HepG2 (cell line): ENCODE measurements at regions not wholly inside any gene's neighbourhood (a gene's known extent, or its start where the extent isn't known, plus 50 kb on each side); places are given as distances from the start of the nearest gene placed in this dataset.

Experiments used
- ATAC-seq: fragments of 200-7000 bp; cut with Tn5 transposase; 3 replicates; pipeline ENCODE4 v1.9.1; 2020; ENCODE audit warnings: mild to moderate bottlenecking, moderate library complexity
- BruUV-seq: library from RNA; stranded (reverse); fragments of 400-500 nt; replicated peaks from 2 replicates; lab custom pipeline; 2021; lab: Mats Ljungman, UMichigan
- CTCF ChIA-PET: fragments of 300-600 bp; formaldehyde crosslinking; extraction: SDS; loops from one replicate; lab custom pipeline; 2021; ENCODE audit warnings: low total read pairs, inconsistent platforms, low intra/inter-chr PET ratio; lab: Yijun Ruan, JAX
- POLR2A ChIA-PET: fragments of 350-600 bp; sonication (Branson Sonifier 250); formaldehyde crosslinking; loops from one replicate; lab custom pipeline; 2020; ENCODE audit warnings: antibody characterized with exemption, inconsistent platforms; lab: Yijun Ruan, JAX
- DNase-seq: peaks from one replicate; pipeline ENCODE4 v3.0.0-alpha.2; 2015; ENCODE audit warnings: low spot score
- FAIRE-seq: peaks from 3 replicates; lab custom pipeline; 2011; peaks lifted over from hg19 to GRCh38; lab: Jason Lieb, UNC
- H2AFZ ChIP-seq: one replicate; pipeline ENCODE4 v1.6.1; 2011; ENCODE audit warnings: low read length, inconsistent platforms
- H3K27ac ChIP-seq: fragments of 300-600 bp; 3 replicates; pipeline ENCODE4 v1.8.0; 2011; ENCODE audit warnings: mixed run types, mild to moderate bottlenecking, mixed read lengths, low read length, inconsistent platforms; ENCODE audit not compliant: insufficient read depth; ENCODE audit errors: extremely low read length
- H3K27me3 ChIP-seq, 2 experiments: fragments of 200-600 bp in 1 of 2; 2 replicates in 1 of 2; 3 replicates in 1 of 2; pipeline versions ENCODE4 v1.6.0 to v1.8.0; 2011; ENCODE audit warnings: low read length in 2 of 2, mild to moderate bottlenecking in 2 of 2, moderate library complexity in 2 of 2, inconsistent platforms in 1 of 2; ENCODE audit not compliant: insufficient read depth in 2 of 2, control insufficient read depth in 1 of 2
- H3K36me3 ChIP-seq, 2 experiments: fragments of 200-600 bp in 1 of 2; replicated peaks in 1 of 2; 2 replicates in 1 of 2; 3 replicates in 1 of 2; pipeline versions ENCODE4 v1.5.1 to v1.8.0; 2011; ENCODE audit warnings: low read length in 2 of 2, inconsistent platforms in 1 of 2; ENCODE audit not compliant: insufficient read depth in 2 of 2, control insufficient read depth in 1 of 2
- H3K4me1 ChIP-seq: 2 replicates; pipeline ENCODE4 v1.5.1; 2012; ENCODE audit warnings: low read length, inconsistent platforms; ENCODE audit not compliant: insufficient read depth
- H3K4me2 ChIP-seq: 2 replicates; pipeline ENCODE4 v1.6.0; 2011; ENCODE audit warnings: low read depth, low read length, inconsistent platforms
- H3K4me3 ChIP-seq, 3 experiments: fragments of 200-600 bp in 1 of 3; sonication (generic), shearing (Covaris generic) in 1 of 3; replicated peaks in 1 of 3; 2 replicates each; pipeline ENCODE4 v1.5.1; 2011 to 2016; ENCODE audit warnings: low read length in 3 of 3, inconsistent platforms in 2 of 3, low read depth in 2 of 3, mild to moderate bottlenecking in 2 of 3, control low read depth in 1 of 3, mixed read lengths in 1 of 3; ENCODE audit not compliant: insufficient read depth in 1 of 3
- H3K79me2 ChIP-seq: one replicate; pipeline ENCODE4 v1.6.1; 2011; ENCODE audit warnings: low read length, inconsistent platforms; ENCODE audit not compliant: insufficient read depth
- H3K9ac ChIP-seq: 2 replicates; pipeline ENCODE4 v1.6.0; 2011; ENCODE audit warnings: mild to moderate bottlenecking, low read depth, low read length, inconsistent platforms; ENCODE audit not compliant: insufficient read depth
- H3K9me3 ChIP-seq: 2 replicates; pipeline ENCODE4 v1.5.1; 2012; ENCODE audit warnings: mild to moderate bottlenecking, low read length
- H4K20me1 ChIP-seq: 2 replicates; pipeline ENCODE4 v1.6.0; 2011; ENCODE audit warnings: inconsistent platforms, mild to moderate bottlenecking, low read length, moderate library complexity; ENCODE audit not compliant: insufficient read depth
- BHLHE40 ChIP-seq: IDR thresholded peaks from 2 replicates; pipeline ENCODE4 v1.6.1; 2011; ENCODE audit warnings: low read length, improper control_type of control experiment
- DNMT1 ChIP-seq: sonication (generic); formaldehyde crosslinking; IDR thresholded peaks from 2 replicates; pipeline ENCODE4 v1.5.1; 2020; ENCODE audit warnings: mild to moderate bottlenecking, missing genetic modification reagents
- FOXK2 ChIP-seq: fragments of 450-650 bp; IDR thresholded peaks from 2 replicates; pipeline ENCODE4 v1.6.1; 2016
- FOXP1 ChIP-seq, 2 experiments: fragments of 450-650 bp in 1 of 2; IDR thresholded peaks; 2 replicates each; pipeline ENCODE4 v1.6.1; 2017 to 2018; ENCODE audit warnings: antibody characterized with exemption in 1 of 2
- HNRNPL ChIP-seq: fragments of 200-400 bp; formaldehyde crosslinking; IDR thresholded peaks from 2 replicates; pipeline ENCODE4 v1.6.1; 2017; ENCODE audit warnings: mild to moderate bottlenecking, low read depth, low read length
- LCORL ChIP-seq, 2 experiments: fragments of 450-650 bp in 1 of 2; sonication (generic) in 1 of 2; formaldehyde crosslinking in 1 of 2; IDR thresholded peaks; 2 replicates each; pipeline versions ENCODE4 v1.5.0 to v1.6.1; 2017 to 2020; ENCODE audit warnings: antibody characterized with exemption in 1 of 2, missing genetic modification reagents in 1 of 2
- NBN ChIP-seq: fragments of 450-650 bp; conservative IDR thresholded peaks from 2 replicates; pipeline ENCODE4 v1.6.1; 2017
- PAX8 ChIP-seq: sonication (generic); formaldehyde crosslinking; IDR thresholded peaks from 2 replicates; pipeline ENCODE4 v1.8.0; 2022; ENCODE audit warnings: mild to moderate bottlenecking, missing genetic modification reagents, borderline replicate concordance
- PLRG1 ChIP-seq: fragments of 450-650 bp; conservative IDR thresholded peaks from 2 replicates; pipeline ENCODE4 v1.6.1; 2016
- RBAK ChIP-seq: sonication (generic); formaldehyde crosslinking; IDR thresholded peaks from 2 replicates; pipeline ENCODE4 v1.5.1; 2020; ENCODE audit warnings: mild to moderate bottlenecking, missing genetic modification reagents
- SOX6 ChIP-seq, 2 experiments: fragments of 450-650 bp in 1 of 2; sonication (generic) in 1 of 2; formaldehyde crosslinking in 1 of 2; IDR thresholded peaks; 2 replicates each; pipeline versions ENCODE4 v1.4.0 to v1.6.1; 2017 to 2020; ENCODE audit warnings: antibody characterized with exemption in 1 of 2, mild to moderate bottlenecking in 1 of 2, missing genetic modification reagents in 1 of 2
- ZNF501 ChIP-seq: sonication (generic); formaldehyde crosslinking; IDR thresholded peaks from 2 replicates; pipeline ENCODE4 v1.5.1; 2020; ENCODE audit warnings: mild to moderate bottlenecking, moderate library complexity, missing genetic modification reagents
- ZNF746 ChIP-seq: sonication (generic); formaldehyde crosslinking; IDR thresholded peaks from 2 replicates; pipeline ENCODE4 v1.8.0; 2022; ENCODE audit warnings: mild to moderate bottlenecking, missing genetic modification reagents
- ZNF83 ChIP-seq: sonication (generic); formaldehyde crosslinking; IDR thresholded peaks from 2 replicates; pipeline ENCODE4 v1.4.0; 2020; ENCODE audit warnings: missing genetic modification reagents, mild to moderate bottlenecking, borderline replicate concordance
- WGBS: methylation state at CpG from one replicate; pipeline ENCODE4 v1.1.6; 2017; ENCODE audit warnings: low lambda C conversion rate; 5-methylcytosine and 5-hydroxymethylcytosine counted together
- in situ Hi-C: cut with HindIII; loops from 2 replicates; pipeline ENCODE4 v1.10.0; 2017; ENCODE audit warnings: low pct_unique_long_range_greater_than_20kb; ENCODE audit not compliant: extremely low pct_ligation_motif_present
- intact Hi-C: fragments of 100-400 bp; cut with micrococcal nuclease; formaldehyde crosslinking; loops from one replicate; pipeline ENCODE4 v1.10.0; 2022; ENCODE audit not compliant: unreplicated experiment
- TF ChIP-seq, protein P1 (sequence below): sonication (generic); formaldehyde crosslinking; IDR thresholded peaks from 2 replicates; pipeline ENCODE4 v1.4.0; 2020; ENCODE audit warnings: missing genetic modification reagents
- TF ChIP-seq, protein P2 (sequence below): sonication (generic); formaldehyde crosslinking; IDR thresholded peaks from 2 replicates; pipeline ENCODE4 v1.5.0; 2020; ENCODE audit warnings: mild to moderate bottlenecking, missing genetic modification reagents

GRCh38 chr9:89820337-89820736 lies 215.5 kb downstream of the GADD45G start:
- intact Hi-C loops (no loop called here), in situ Hi-C loops (no loop called here)
- POLR2A ChIA-PET, result no interaction called here
- 32% methylated on average over 2 of the region's 2 CpGs for WGBS
- FAIRE-seq (no peak), DNase-seq (no peak), ATAC-seq (no peak)
- Histone ChIP-seq H4K20me1 (no peaks in the 10 kb centered on the region), H3K79me2 (no peaks in the 10 kb centered on the region), H3K27me3 (peaks cover 0 to 1% of the 10 kb centered on the region in 2 experiments; a peak in 2 of 5 replicates), H3K9ac (no peak overlapping the region), H2AFZ (no peak overlapping the region), H3K9me3 (no peaks in the 10 kb centered on the region), H3K27ac (no peak overlapping the region), H3K4me3 (no peak overlapping the region), H3K4me1 (no peaks in the 10 kb centered on the region), H3K36me3 (no peaks in the 10 kb centered on the region), H3K4me2 (no peak overlapping the region)
- no TSS peak for BruUV-seq
- TF ChIP-seq ZNF83 (CRISPR knock-in tag), result no peak
- 0 out of 2 replicates have a peak, but pooled peaks have one; percentile 50 for TF ChIP-seq NBN
- TF ChIP-seq PLRG1, result 0 out of 2 replicates have a peak, but pooled peaks have one; percentile 64
- no peak for TF ChIP-seq DNMT1 (CRISPR knock-in tag)
- 0 out of 2 replicates have a peak, but pooled peaks have one; percentile 22 for TF ChIP-seq FOXK2
- TF ChIP-seq FOXP1 (IDR thresholded peaks at IDR 0.05), result 0 out of 2 replicates have a peak, but pooled peaks have one; percentile 8
- TF ChIP-seq FOXP1 (CRISPR knock-in tag; IDR thresholded peaks at IDR 0.05), result no peak
- TF ChIP-seq LCORL (IDR thresholded peaks at IDR 0.05), result peak; percentile 33; the same call in 1 of the 2 replicates
- no peak for TF ChIP-seq LCORL (CRISPR knock-in tag; IDR thresholded peaks at IDR 0.05)
- TF ChIP-seq SOX6 (IDR thresholded peaks at IDR 0.05), result 0 out of 2 replicates have a peak, but pooled peaks have one; percentile 65
- TF ChIP-seq SOX6 (CRISPR knock-in tag; IDR thresholded peaks at IDR 0.05), result no peak
- CTCF ChIA-PET, result no interaction called here

DNA sequence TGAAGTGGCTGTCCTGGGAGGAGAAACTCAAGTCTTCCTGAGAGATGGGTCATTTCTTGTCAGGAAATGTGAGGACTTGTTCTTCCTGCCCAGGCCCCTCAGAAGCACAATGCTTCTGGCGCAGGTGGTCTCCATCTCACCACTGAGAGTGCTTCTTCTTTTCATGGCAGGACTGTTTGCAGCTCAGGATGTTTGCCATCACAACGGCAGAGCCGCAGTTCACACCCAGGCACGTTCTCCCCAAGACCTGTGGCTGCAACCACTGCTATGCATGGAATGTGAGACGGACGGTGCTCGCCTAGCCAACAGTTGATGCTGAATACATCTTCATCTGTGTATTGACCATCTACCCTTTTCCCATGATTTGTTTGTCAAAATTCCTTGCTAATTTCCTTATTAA lies 216.3 kb downstream of the GADD45G start:
- ATAC-seq (no peak), FAIRE-seq (no peak)
- POLR2A ChIA-PET, result no interaction called here
- H3K4me3 ChIP-seq, result no peak overlapping the region
- no TSS peak for BruUV-seq
- no peak overlapping the region for H3K4me2 ChIP-seq
- H3K9ac ChIP-seq, result no peak overlapping the region
- 8% methylated on average over 7 of the region's 7 CpGs for WGBS
- no peak for TF ChIP-seq RBAK (CRISPR knock-in tag)
- no peak for TF ChIP-seq ZNF501
- 0 out of 2 replicates have a peak, but pooled peaks have one; percentile 9 for TF ChIP-seq BHLHE40
- TF ChIP-seq HNRNPL, result no peak
- TF ChIP-seq, protein P1, sequence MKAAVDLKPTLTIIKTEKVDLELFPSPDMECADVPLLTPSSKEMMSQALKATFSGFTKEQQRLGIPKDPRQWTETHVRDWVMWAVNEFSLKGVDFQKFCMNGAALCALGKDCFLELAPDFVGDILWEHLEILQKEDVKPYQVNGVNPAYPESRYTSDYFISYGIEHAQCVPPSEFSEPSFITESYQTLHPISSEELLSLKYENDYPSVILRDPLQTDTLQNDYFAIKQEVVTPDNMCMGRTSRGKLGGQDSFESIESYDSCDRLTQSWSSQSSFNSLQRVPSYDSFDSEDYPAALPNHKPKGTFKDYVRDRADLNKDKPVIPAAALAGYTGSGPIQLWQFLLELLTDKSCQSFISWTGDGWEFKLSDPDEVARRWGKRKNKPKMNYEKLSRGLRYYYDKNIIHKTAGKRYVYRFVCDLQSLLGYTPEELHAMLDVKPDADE (CRISPR knock-in tag), result no peak
- no peak for TF ChIP-seq ZNF746
- no peak for TF ChIP-seq PAX8 (CRISPR knock-in tag)
- TF ChIP-seq, protein P2, sequence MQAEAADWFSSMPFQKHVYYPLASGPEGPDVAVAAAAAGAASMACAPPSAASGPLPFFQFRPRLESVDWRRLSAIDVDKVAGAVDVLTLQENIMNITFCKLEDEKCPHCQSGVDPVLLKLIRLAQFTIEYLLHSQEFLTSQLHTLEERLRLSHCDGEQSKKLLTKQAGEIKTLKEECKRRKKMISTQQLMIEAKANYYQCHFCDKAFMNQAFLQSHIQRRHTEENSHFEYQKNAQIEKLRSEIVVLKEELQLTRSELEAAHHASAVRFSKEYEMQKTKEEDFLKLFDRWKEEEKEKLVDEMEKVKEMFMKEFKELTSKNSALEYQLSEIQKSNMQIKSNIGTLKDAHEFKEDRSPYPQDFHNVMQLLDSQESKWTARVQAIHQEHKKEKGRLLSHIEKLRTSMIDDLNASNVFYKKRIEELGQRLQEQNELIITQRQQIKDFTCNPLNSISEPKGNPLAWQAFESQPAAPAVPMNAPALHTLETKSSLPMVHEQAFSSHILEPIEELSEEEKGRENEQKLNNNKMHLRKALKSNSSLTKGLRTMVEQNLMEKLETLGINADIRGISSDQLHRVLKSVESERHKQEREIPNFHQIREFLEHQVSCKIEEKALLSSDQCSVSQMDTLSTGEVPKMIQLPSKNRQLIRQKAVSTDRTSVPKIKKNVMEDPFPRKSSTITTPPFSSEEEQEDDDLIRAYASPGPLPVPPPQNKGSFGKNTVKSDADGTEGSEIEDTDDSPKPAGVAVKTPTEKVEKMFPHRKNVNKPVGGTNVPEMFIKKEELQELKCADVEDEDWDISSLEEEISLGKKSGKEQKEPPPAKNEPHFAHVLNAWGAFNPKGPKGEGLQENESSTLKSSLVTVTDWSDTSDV (CRISPR knock-in tag), result no peak
- TF ChIP-seq, all 625 proteins: peak for 1
- intact Hi-C loops (no loop called here), in situ Hi-C loops (no loop called here)
- H3K27me3 ChIP-seq, result peaks cover 0 to 1% of the 10 kb centered on the region in 2 experiments; a peak in 1 of 5 replicates
- no peaks in the 10 kb centered on the region for H3K9me3 ChIP-seq
- no peaks in the 10 kb centered on the region for H4K20me1 ChIP-seq
- no peak for DNase-seq
- no peak overlapping the region for H2AFZ ChIP-seq
- no peak overlapping the region for H3K27ac ChIP-seq
- no peaks in the 10 kb centered on the region for H3K4me1 ChIP-seq
- H3K79me2 ChIP-seq, result no peaks in the 10 kb centered on the region
- CTCF ChIA-PET, result no interaction called here
- no peaks in the 10 kb centered on the region for H3K36me3 ChIP-seq
